Retinal pigment epithelial cell (primary cell): ENCODE measurements at regions not wholly inside any gene's neighbourhood (a gene's known extent, or its start where the extent isn't known, plus 50 kb on each side); places are given as distances from the start of the nearest gene placed in this dataset.
"Not testable (repeated sequence)": the region's sequence is repeated elsewhere in the genome, so short reads cannot be mapped to it uniquely, and the experiment has no call there.

Experiments used
- DNase-seq: peaks from one replicate; pipeline ENCODE4 v3.0.0-alpha.2; 2010; ENCODE audit warnings: low read depth
- H3K4me3 ChIP-seq: 2 replicates; pipeline ENCODE4 v1.5.1; 2011; ENCODE audit warnings: mild to moderate bottlenecking, low read length, control low read depth, moderate library complexity
- TF ChIP-seq, protein P1 (sequence below): conservative IDR thresholded peaks from 2 replicates; pipeline ENCODE4 v1.5.1; 2011; ENCODE audit warnings: low read depth, low read length, control low read depth, inconsistent platforms

DNA sequence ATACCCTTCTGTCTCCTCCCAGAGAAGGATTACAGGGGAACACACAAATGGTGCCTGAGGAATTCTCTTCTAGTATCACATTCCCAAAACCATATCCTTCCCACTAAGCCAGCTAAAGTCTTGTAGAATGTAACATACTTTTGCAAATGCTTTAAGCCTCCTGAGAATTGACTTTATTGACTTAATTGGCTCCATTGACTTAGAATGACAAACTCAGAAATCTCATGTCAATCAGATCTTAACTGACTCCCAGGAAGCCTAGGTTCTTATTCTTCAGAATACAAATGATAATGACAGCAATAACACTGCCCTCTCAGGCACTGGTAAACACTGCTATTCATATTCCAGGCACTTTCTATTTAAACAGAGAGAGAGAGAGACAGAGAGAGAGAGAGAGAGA, 356.9 kb upstream of the PRKCQ start:
- TF ChIP-seq, protein P1, sequence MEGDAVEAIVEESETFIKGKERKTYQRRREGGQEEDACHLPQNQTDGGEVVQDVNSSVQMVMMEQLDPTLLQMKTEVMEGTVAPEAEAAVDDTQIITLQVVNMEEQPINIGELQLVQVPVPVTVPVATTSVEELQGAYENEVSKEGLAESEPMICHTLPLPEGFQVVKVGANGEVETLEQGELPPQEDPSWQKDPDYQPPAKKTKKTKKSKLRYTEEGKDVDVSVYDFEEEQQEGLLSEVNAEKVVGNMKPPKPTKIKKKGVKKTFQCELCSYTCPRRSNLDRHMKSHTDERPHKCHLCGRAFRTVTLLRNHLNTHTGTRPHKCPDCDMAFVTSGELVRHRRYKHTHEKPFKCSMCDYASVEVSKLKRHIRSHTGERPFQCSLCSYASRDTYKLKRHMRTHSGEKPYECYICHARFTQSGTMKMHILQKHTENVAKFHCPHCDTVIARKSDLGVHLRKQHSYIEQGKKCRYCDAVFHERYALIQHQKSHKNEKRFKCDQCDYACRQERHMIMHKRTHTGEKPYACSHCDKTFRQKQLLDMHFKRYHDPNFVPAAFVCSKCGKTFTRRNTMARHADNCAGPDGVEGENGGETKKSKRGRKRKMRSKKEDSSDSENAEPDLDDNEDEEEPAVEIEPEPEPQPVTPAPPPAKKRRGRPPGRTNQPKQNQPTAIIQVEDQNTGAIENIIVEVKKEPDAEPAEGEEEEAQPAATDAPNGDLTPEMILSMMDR, result no peak
- no peak overlapping the region for H3K4me3 ChIP-seq
- no peak for DNase-seq

DNA sequence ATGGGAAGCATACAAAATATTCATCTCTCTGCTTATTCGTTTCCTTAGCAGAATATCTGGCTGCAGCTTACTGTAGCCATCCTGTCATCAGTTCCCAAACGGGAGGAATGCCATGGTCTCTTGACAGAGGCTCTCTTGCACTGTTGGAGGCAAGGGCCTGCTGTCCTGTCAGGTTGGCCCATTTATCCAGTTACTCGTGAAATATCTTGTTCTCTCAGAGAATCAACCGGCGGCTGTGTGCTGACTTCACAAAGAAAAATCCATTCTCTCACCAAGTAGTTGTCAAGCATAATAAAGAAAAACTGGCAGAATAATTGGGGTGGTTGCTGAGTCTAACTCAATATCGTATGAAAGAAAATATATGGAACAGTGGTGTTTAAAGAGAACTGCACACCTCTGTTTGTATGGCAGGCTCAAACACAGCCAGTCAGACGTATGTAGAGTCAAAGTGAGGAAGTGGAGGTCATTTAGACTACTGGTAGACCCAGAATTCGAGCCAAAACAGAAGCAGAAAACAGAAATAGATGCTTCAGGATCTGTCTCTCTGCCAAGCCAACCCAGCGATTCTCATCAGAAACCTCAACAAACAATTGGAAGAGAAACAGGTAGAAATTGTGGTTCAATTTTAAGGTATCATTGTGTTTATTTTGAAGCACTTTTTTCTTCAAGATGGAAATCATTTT, 349.2 kb upstream of the PRKCQ start:
- no peak for DNase-seq
- no peak overlapping the region for H3K4me3 ChIP-seq
- TF ChIP-seq, protein P1, result no peak

DNA sequence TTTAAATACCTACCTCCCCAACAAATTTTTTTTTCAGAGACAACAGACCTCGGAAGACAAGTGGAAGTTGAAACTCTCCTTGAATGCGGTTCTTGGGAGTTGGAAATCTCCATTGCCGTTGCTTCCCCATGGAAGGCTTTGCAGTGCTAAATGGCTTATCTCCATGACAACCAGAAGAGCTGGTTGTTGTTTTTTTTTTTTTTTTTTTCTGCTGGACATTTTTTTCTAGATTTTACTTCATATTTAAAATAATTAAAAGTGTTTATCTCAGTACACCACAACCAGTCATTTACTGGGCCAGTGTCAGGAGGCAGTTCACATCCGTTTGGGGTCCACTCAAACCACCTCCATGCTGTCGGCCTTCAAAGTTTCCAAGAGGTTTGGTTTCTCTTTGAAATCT, 348.5 kb upstream of the PRKCQ start:
- TF ChIP-seq, protein P1, result no peak
- no peak for DNase-seq
- H3K4me3 ChIP-seq, result no peak overlapping the region

DNA sequence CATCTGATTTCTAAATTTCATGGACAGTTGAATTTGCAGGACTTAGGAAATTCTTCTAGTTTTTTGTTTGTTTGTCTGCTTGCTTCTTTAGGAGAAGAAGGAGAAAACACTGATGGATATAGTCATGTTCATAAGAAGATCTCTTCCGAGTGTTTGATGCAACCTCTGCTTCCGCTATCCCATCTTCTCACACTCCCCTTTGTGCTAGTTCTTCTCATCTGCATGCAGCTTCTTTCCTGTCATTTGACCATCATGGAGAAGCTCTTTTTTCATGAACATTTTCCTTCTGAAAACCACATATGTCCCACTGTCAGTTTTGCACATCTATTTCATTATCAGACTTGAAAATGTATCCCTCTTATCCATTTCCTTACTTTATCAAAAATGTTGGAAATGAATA, 346.9 kb upstream of the PRKCQ start:
- no peak overlapping the region for H3K4me3 ChIP-seq
- TF ChIP-seq, protein P1, result no peak
- DNase-seq, result no peak

DNA sequence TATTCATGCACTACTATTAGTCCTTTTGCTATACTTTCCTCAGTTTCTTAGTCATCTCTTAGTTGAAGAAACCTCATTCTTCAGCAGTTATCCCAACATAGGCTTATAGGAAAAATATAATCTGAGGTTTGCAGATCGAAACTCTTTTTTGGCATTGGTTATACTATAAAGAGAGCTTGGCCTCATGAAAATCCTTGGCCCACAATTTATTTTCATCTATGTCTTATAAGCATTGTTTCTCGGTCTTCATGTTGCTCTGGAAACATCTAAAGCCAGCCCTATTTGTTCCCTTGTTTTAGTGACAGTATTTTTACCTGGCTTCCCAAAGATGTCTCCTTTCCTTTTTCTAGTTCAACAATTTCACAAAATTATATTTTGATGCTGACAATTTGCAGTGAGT, 345.1 kb upstream of the PRKCQ start:
- TF ChIP-seq, protein P1, result no peak
- H3K4me3 ChIP-seq, result no peak overlapping the region
- DNase-seq, result no peak

DNA sequence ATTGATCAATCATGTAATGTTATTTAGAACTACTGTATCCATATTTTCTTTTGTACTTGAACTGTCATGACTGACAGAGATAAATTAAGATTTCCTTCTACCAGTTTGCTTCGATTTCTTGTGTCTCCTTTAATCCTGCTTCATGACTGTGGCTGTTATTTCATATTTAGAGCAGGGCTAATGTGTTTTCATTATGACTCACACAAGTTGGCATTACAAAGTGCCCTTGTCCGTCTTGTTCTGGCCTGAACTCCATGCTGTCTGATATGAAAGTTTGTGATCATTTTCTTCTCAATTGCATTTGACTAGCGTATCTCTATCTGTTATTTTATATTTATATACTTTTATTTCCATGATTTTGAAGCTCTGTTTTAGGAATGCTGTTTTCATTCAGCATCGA, 344.1 kb upstream of the PRKCQ start:
- H3K4me3 ChIP-seq, result no peak overlapping the region
- DNase-seq, result no peak
- TF ChIP-seq, protein P1, result no peak

DNA sequence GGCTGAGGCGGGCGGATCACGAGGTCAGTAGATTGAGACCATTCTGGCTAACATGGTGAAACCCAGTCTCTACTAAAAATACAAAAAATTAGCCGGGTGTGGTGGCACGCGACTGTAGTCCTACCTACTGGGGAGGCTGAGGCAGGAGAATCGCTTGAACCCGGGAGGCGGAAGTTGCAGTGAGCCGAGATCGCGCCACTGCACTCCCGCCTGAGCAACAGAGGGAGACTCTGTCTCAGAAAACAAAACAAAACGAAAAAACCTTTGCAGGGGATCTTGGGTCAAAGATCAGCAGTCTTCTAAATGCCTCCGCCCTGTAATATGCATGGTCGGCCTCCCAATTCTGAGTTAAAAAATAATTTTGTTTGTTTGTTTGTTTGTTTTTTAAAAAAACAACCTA, 340.9 kb upstream of the PRKCQ start:
- DNase-seq, H3K4me3 ChIP-seq: not testable (repeated sequence)
